ENCODE measurements at regions not wholly inside any gene's neighbourhood (a gene's known extent, or its start where the extent isn't known, plus 50 kb on each side); places are given as distances from the start of the nearest gene placed in this dataset.

DNA sequence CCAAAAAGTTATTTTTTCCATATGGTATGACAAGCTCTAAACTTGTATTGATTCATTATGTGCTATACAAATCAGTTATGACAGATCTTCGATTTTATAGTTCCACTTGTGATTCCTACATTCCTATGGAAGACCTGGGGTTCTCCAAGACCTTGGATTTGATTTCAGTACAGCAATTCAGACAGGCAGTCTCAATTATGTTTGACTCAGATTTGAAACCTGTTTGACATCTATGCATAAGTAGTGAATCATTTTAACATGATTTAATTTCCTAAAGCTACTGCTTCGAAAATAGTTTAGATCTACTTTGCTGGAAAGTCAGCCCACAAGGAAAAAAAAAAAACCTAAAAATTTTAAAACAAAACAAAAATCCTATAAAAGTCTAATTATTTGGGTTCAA, 820.4 kb downstream of the LUZP2 start:
- TF ChIP-seq EZH2 (IDR thresholded peaks at IDR 0.05; ENCODE audit: insufficient read depth, poor library complexity, severe bottlenecking) = no peak
- no peak for TF ChIP-seq EZH2phosphoT487 (IDR thresholded peaks at IDR 0.05; ENCODE audit: insufficient read depth, low read depth)

Measured in GM23248 (cell line).